ENCODE measurements at regions not wholly inside any gene's neighbourhood (a gene's known extent, or its start where the extent isn't known, plus 50 kb on each side); places are given as distances from the start of the nearest gene placed in this dataset.

DNA sequence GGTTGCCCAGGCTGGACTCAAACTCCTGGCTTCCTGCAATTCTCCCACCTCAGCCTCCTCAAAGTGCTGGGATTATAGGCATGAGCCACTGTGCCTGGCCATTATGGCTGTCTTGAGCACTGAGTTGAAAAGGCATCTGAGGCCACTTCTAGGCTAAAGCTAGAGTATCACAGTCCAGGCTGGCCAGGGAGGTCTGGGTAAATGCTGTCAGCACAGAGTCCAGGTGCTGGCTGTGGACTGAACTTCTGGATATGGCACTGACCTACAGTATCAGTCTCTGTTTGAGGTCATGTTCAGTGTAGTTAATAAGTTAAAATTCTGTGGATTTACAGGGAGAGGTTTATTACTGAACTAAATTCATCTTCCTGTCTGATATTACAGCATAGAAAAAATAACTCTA, 222.5 kb upstream of the TOM1L1 start:
- TF ChIP-seq CREB1 (IDR thresholded peaks at IDR 0.05; ENCODE audit: low read depth) (no peak), YY1 (IDR thresholded peaks at IDR 0.05; ENCODE audit: low read depth) (no peak), TCF12 (IDR thresholded peaks at IDR 0.05; ENCODE audit: low read depth) (no peak), EGR1 (IDR thresholded peaks at IDR 0.05) (no peak), CEBPB (IDR thresholded peaks at IDR 0.05) (no peak), EP300 (IDR thresholded peaks at IDR 0.05; ENCODE audit: borderline replicate concordance) (no peak)
- TF ChIP-seq, protein P1, sequence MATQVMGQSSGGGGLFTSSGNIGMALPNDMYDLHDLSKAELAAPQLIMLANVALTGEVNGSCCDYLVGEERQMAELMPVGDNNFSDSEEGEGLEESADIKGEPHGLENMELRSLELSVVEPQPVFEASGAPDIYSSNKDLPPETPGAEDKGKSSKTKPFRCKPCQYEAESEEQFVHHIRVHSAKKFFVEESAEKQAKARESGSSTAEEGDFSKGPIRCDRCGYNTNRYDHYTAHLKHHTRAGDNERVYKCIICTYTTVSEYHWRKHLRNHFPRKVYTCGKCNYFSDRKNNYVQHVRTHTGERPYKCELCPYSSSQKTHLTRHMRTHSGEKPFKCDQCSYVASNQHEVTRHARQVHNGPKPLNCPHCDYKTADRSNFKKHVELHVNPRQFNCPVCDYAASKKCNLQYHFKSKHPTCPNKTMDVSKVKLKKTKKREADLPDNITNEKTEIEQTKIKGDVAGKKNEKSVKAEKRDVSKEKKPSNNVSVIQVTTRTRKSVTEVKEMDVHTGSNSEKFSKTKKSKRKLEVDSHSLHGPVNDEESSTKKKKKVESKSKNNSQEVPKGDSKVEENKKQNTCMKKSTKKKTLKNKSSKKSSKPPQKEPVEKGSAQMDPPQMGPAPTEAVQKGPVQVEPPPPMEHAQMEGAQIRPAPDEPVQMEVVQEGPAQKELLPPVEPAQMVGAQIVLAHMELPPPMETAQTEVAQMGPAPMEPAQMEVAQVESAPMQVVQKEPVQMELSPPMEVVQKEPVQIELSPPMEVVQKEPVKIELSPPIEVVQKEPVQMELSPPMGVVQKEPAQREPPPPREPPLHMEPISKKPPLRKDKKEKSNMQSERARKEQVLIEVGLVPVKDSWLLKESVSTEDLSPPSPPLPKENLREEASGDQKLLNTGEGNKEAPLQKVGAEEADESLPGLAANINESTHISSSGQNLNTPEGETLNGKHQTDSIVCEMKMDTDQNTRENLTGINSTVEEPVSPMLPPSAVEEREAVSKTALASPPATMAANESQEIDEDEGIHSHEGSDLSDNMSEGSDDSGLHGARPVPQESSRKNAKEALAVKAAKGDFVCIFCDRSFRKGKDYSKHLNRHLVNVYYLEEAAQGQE (IDR thresholded peaks at IDR 0.05; ENCODE audit: low read depth) = no peak

DNA sequence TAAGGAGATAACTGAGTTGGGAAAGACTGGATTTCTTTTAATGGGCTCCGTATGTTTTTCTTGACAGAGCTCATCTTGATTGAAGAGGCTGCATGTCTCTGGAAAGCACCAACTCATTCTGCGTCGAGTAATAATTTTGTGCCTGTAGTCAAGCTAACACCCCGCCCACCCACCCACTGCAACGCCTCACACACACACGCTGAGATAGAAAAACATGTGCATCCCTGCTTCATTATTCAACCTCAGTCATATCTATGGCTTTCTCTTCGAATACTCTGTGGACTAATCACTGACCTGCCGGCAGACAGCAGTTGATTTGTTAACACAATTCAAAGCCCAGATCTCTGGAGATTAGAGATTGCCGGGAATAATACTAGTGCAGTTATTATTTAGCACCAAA, 220.2 kb upstream of the TOM1L1 start:
- no peak for TF ChIP-seq YY1 (IDR thresholded peaks at IDR 0.05; ENCODE audit: low read depth)
- no peak for TF ChIP-seq EP300 (IDR thresholded peaks at IDR 0.05; ENCODE audit: borderline replicate concordance)
- no peak for TF ChIP-seq NFIC (IDR thresholded peaks at IDR 0.05)
- no peak for TF ChIP-seq TAF1 (IDR thresholded peaks at IDR 0.05; ENCODE audit: low read depth)
- TF ChIP-seq CREB1 (IDR thresholded peaks at IDR 0.05; ENCODE audit: low read depth) = no peak
- TF ChIP-seq TCF12 (IDR thresholded peaks at IDR 0.05; ENCODE audit: low read depth) = no peak
- no peak for TF ChIP-seq EGR1 (IDR thresholded peaks at IDR 0.05)

DNA sequence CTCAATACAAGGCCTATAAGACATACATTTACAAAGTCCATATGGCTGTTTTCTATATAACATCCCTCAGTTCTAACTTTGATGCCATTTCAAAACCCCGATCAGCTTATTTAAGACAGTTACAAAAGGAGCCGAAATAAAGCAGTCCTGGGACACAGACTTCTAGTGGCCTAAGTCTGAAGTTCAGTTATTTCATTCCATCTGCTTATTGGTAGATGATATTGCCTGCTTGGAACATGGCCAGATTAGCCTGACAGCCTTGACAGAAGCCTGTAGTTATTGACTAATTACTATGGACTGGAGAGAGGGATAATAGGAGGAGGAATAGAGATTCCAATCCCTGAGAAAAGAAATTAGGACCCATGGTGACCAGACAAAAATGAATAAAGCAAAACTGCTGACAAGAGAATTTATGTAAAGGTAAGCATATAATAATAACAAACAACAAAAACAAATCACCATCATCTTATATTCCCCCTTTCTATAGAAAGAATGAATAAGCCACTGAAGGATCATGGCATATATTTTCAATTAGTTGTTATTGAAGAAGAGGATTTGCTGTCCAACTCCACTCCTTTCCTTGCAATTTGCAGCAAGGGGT, 206.3 kb upstream of the TOM1L1 start:
- TF ChIP-seq, protein P2, sequence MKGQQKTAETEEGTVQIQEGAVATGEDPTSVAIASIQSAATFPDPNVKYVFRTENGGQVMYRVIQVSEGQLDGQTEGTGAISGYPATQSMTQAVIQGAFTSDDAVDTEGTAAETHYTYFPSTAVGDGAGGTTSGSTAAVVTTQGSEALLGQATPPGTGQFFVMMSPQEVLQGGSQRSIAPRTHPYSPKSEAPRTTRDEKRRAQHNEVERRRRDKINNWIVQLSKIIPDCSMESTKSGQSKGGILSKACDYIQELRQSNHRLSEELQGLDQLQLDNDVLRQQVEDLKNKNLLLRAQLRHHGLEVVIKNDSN (IDR thresholded peaks at IDR 0.05) = no peak
- TF ChIP-seq FOXM1 (IDR thresholded peaks at IDR 0.05; ENCODE audit: borderline replicate concordance, low read depth) = no peak
- TF ChIP-seq ZBTB7A (IDR thresholded peaks at IDR 0.05; ENCODE audit: low read depth) = no peak
- TF ChIP-seq TAF1 (IDR thresholded peaks at IDR 0.05; ENCODE audit: low read depth) = no peak
- TF ChIP-seq RAD21 (IDR thresholded peaks at IDR 0.05; ENCODE audit: low read depth) = no peak
- no peak for TF ChIP-seq YY1 (IDR thresholded peaks at IDR 0.05; ENCODE audit: low read depth)
- TF ChIP-seq NFIC (IDR thresholded peaks at IDR 0.05) = no peak
- TF ChIP-seq TEAD4 (IDR thresholded peaks at IDR 0.05) = no peak
- TF ChIP-seq TCF12 (IDR thresholded peaks at IDR 0.05; ENCODE audit: low read depth) = no peak
- TF ChIP-seq CEBPB (IDR thresholded peaks at IDR 0.05) = no peak
- no peak for TF ChIP-seq EGR1 (IDR thresholded peaks at IDR 0.05)
- TF ChIP-seq, protein P1 (IDR thresholded peaks at IDR 0.05; ENCODE audit: low read depth) = no peak
- TF ChIP-seq, protein P3, sequence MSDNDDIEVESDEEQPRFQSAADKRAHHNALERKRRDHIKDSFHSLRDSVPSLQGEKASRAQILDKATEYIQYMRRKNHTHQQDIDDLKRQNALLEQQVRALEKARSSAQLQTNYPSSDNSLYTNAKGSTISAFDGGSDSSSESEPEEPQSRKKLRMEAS (IDR thresholded peaks at IDR 0.05) = no peak
- TF ChIP-seq CREB1 (IDR thresholded peaks at IDR 0.05; ENCODE audit: low read depth) = no peak
- no peak for TF ChIP-seq EP300 (IDR thresholded peaks at IDR 0.05; ENCODE audit: borderline replicate concordance)

DNA sequence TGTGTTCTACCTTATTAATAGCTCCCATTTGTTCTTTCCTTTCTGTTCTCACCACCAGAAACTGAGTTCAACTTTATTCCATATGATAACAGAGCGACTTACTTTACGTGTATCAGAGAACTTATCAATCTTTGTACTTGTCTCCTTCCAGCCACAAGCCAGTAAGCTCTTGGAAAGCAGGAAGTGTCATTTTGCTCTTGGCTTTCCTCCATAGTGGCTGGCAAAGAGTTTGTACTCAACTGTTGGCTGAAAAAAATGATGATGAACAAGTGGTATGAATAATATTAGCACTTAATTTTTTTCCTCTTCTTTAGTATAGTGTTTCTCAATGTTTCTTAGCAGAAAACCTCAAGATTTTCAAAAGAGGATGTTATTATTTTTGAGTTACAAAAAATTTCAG, 182.4 kb upstream of the TOM1L1 start:
- TF ChIP-seq, protein P1 (IDR thresholded peaks at IDR 0.05; ENCODE audit: low read depth) = no peak
- TF ChIP-seq NFIC (IDR thresholded peaks at IDR 0.05) (no peak), FOXM1 (IDR thresholded peaks at IDR 0.05; ENCODE audit: borderline replicate concordance, low read depth) (no peak), ZBTB7A (IDR thresholded peaks at IDR 0.05; ENCODE audit: low read depth) (no peak), RAD21 (IDR thresholded peaks at IDR 0.05; ENCODE audit: low read depth) (no peak), YY1 (IDR thresholded peaks at IDR 0.05; ENCODE audit: low read depth) (no peak), TEAD4 (IDR thresholded peaks at IDR 0.05) (no peak), EGR1 (IDR thresholded peaks at IDR 0.05) (no peak), EP300 (IDR thresholded peaks at IDR 0.05; ENCODE audit: borderline replicate concordance) (no peak), CEBPB (IDR thresholded peaks at IDR 0.05) (no peak)
- TF ChIP-seq, protein P3 (IDR thresholded peaks at IDR 0.05) = no peak

DNA sequence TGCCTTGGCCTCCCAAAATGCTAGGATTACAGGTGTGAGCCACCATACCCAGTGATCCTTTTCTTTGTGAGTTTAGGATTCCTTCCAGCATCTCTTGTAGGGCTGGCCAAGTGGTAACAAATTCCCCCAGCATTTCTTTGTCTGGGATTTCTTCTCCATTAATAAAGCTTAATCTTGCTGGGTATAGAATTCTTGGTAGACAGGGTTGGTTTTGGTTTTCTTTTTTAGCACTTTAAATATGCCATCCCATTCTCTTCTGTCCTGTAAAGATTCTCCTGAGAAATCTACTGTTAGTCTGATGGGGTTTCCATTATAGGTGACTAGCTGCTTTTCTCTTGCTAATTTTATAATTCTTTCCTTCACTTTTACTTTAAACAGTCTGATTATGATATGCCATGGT, 173.0 kb upstream of the TOM1L1 start:
- TF ChIP-seq TCF12 (IDR thresholded peaks at IDR 0.05; ENCODE audit: low read depth) (no peak), EGR1 (IDR thresholded peaks at IDR 0.05) (no peak), TEAD4 (IDR thresholded peaks at IDR 0.05) (no peak), CEBPB (IDR thresholded peaks at IDR 0.05) (no peak), NFIC (IDR thresholded peaks at IDR 0.05) (no peak), RAD21 (IDR thresholded peaks at IDR 0.05; ENCODE audit: low read depth) (no peak), TAF1 (IDR thresholded peaks at IDR 0.05; ENCODE audit: low read depth) (no peak), YY1 (IDR thresholded peaks at IDR 0.05; ENCODE audit: low read depth) (no peak), FOXM1 (IDR thresholded peaks at IDR 0.05; ENCODE audit: borderline replicate concordance, low read depth) (no peak)
- TF ChIP-seq, protein P1 (IDR thresholded peaks at IDR 0.05; ENCODE audit: low read depth) = no peak
- TF ChIP-seq, protein P3 (IDR thresholded peaks at IDR 0.05) = no peak

Measured in Ishikawa (cell line).